Activated CD4-positive, alpha-beta T cell treated with anti-CD3 and anti-CD28 coated beads, Interleukin-2, amount 50 U/mL, for 1 hour (primary cell): ENCODE measurements at regions not wholly inside any gene's neighbourhood (a gene's known extent, or its start where the extent isn't known, plus 50 kb on each side); places are given as distances from the start of the nearest gene placed in this dataset.
"Not testable (repeated sequence)": the region's sequence is repeated elsewhere in the genome, so short reads cannot be mapped to it uniquely, and the experiment has no call there.

Experiments used
- DNase-seq: peaks from one replicate; pipeline ENCODE4 v3.0.0-alpha.2; 2020

DNA sequence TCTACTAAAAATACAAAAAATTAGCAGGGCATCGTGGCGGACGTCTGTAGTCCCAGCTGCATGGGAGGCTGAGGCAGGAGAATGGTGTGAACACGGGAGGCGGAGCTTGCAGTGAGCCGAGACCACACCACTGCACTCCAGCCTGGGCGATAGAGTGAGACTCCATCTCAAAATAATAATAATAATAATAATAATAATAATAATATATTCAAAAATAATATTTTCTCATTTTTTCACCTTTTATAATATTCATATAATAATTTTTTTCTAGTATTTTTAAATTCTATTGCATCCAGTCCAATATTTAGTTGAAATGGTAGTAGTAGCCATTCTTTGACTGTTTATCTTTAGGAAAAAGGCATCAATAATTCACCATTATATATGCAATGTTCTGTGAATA is 1767.7 kb upstream of the ACO1 start:
- DNase-seq, result not testable (repeated sequence)

DNA sequence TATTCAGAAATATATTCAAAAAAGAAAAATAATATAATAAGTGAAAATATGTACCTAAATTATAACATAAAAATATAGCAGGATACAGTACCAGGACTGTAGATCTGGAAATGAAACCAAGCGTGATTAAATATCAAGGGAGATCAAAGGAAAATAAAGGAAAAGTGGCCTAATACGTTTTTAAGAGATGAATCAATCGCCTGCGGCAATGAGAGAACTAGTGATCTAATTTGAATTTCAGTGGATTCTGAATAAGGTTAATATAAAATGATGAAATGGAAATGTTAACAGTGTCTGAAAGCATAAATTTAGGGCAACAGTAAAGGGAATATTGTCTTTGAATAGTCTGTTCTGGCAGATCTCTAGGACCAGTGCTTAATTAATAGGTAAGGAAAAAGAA is 1761.9 kb upstream of the ACO1 start:
- no peak for DNase-seq

DNA sequence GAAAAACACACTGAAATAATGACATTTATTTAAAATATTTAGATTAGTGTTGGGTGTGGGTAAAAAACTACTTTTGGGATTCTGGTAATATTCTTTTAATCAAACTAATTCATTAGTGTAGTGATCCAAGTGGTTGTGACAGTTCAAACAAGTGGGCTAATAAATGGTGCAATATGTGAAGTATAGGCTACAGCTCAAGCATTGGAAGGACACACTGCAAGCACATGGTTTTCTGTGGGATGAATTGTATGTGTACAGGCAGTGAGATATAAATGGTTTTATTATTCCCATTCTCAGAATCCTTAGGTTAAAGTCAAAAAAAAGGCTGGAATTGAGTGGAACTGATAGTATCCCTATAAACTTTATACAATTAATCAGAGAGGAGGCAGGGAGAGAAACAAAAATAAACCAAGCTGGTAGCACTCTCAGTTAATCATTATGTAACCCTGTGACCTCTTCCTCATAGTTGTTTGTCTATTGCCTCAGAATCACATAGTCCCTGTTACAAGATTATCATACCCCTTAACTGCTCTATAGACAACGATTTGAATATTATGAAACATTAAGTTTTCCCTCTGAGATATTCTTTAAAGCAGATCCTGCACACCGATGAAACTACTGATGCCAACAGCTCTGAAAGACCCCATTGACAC is 1755.4 kb upstream of the ACO1 start:
- DNase-seq, result no peak

DNA sequence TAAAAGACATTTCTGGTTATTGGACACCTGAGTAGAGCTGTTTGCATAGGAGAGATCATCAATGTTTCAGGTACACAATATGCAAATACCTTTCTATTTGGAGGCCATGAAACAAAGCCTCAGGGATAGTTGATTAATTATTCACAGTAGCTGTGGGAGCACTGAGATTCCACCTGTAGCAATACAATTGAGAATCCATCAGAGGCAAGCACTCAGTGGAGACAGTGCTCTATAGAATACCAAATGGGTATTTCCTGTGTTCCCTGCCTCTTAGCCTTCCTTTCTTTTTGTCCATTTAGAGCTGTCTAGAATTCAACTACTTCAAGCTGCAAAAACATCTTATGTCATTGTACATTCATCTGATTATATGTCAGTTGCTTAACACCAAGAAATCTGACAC is 1754.0 kb upstream of the ACO1 start:
- no peak for DNase-seq

DNA sequence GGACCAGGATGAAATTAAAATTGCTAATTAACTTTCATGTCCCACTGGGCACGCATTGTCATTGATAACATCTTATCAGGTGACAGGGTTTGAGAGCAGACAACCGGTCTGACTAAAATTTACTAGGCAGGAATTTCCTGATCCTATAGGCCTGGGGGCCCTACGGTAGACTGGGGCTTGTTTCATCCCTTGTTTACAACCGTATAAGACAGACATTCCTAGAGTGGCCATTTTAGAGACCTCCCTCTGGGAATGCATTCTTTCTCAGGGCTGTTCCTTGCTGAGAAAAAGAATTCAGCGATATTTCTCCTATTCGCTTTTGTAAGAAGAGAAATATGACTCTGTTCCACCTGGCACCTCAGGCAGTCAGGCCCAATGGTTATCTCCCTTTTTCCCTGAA is 1737.8 kb upstream of the ACO1 start:
- DNase-seq, result not testable (repeated sequence)

DNA sequence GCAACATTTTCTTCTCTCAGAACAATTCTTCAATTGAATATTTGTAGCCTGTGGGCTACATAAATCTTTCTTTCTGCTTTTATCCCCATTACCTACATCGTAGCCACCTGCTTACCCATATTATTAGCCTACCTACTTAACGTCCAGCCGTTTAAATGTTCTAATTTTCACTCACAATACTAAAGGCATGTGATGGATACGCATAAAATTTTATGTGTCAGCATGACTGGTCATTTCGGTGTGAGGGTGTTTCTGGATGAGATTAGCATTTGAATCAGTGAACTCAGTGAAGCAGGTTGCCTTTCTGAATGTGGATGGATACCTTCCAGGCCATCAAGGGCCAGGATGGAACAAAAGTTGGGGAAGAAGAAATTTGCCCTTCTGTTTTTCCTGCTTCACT is 1722.5 kb upstream of the ACO1 start:
- no peak for DNase-seq

DNA sequence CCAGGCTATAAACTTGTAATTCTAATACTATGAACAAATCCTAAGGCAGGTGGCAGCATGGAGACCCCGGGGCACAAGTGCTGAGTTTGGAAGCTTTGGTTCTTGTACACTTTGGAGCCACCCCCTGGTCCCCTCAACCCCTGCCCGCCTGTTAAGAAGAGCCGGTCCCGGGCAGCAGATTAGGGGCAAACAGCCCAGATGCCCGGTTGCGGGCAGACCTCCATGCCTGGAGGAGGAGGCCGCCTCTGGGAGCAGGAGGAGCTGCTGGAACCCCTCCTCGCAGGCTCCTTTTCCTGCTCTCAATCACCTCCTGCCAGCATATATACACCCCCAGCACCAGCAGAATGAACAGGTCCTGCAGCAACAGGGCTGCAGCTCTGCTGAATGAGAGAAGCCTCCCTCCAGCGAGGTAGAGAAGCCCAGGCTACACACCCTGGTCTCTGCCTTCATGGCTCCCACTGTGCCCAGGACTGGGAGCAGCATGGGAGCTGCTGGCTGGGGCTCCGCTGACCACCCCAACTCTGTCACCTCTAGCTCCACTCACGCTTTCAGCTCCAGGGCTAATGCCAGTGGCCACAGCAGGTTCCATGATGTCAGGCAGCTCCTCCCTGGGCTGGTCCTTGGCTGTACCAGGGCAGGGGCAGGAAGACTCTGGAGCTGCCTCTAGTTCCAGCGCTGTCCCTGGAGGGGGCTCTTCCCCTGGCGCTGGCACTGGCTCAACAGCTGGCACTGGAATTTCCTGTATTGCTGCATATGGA is 1713.5 kb upstream of the ACO1 start:
- no peak for DNase-seq

DNA sequence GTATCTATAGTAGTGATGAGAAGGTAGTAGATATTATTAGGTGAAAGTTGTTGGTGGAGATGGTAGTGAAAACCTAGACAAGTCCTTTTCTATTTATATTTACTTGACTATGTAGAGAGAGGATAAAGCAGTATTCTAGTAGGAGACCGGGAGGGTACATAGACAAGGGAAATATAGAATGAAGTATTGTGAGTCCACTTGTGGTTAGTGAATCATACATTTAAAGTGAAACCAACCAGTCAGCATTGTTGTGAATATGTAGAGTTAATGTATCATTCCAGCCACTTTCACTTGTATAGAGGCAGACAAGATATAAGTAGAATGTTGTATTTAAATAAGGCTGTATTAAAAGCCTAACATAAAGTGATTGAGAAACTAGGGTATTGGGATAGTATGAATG is 1711.3 kb upstream of the ACO1 start:
- DNase-seq, result no peak

DNA sequence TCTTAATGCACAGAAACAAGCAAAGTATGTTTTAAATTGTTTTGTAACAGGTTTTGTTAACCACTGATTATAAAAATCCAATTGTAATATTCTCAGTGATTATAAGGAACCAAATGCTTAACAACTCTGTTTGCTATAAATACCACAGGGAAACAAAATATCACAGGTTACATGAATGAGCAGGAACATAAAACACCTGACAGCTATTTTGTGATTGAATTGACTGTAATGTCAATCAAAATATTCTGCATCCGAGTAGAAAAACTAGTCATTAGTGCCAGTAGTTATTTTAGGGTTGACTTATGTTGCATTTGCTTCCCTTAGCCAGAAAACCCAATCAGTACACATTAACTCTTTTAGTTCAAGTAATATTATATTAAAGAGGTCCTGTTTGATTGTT is 1707.8 kb upstream of the ACO1 start:
- no peak for DNase-seq

DNA sequence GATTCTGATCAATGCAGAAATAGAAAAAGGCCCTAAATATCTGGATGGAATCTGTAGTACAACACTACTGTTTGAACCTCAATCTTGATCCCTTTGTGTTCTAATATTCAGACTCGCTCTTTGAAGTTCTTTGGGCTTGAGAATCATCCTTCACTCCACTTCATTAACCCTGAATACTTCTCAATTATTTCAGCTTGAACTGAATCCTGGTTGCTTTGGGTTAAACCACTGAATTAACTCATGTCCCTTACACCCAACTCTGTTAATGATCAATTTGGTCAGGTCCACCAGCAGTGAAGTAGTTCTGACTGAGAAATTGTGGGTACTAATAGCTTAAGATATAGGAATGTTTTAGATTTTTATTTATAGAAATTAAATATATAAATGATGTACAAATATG is 1707.2 kb upstream of the ACO1 start:
- no peak for DNase-seq

DNA sequence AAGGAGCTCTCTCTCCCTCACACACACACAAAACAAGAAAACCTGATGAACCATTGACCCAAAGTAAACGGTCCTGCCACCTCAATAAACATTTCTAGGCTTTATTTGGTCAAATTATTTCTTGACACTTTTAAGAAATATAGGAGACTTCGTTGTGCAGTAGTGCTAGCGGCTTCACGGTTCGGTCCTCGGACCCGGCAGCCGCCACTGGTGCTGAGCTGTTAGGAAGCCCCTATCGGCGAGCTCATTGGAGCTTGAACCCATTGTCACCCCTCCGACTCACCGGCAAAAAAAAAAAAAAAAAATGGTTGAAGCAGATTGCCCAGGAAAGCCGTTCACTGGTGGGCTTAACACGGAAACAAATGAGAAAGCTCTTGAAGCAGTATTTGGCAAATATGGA is 1695.6 kb upstream of the ACO1 start:
- no peak for DNase-seq

DNA sequence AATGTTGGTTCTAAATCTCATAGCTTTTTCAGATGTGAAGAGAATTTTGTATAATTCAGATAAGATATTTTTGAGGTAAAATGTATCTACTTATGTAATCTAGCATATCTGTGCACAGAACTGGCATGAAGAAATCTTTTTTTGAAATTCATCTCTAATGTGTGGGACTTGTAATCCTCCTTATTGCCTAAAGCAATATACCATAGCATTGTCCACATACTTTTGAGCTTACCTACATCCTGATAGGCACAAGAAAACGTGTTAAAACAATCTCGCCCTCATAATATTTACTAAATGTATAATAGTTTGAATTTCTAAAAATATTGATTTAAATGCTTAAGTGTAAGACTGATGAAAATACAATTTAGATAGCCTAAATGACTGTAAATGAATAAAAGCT is 1686.5 kb upstream of the ACO1 start:
- no peak for DNase-seq

DNA sequence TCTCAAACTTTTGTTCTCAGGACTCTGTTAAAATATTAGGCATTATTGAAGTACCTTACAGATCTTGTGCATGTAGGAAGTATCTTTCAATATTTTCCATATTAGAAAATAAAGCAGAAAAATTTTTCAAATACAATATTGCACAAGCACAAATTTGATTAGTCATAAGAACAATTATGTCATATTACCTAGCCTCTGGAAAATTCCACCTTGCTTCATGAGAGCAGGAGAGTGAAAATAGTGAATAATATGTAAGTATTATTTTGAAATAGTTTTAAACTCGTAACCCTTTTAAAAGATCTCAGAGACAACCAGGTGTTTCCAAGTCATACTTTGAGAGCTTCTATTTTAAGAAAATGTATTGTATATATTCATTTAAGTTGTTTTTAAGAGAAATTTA is 1672.9 kb upstream of the ACO1 start:
- no peak for DNase-seq

DNA sequence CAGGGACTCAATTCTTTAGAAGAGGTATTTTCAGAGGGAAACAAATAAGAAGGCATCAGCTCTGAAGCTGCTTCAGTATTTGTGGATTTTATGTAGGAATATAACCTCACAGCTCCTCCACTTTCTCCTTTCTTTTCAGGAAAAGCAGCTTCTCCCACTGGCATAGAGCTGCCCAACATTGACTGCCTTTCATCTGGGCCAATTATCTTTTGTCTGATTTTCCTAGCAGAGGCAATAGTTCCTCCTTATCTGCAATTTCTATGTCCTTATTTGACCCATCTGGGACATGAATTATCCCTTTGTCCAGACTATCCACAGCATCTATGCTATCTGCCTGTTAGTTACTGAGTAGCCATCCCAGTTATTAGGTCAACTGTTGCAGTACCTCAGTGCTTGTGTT is 1671.2 kb upstream of the ACO1 start:
- DNase-seq, result no peak

DNA sequence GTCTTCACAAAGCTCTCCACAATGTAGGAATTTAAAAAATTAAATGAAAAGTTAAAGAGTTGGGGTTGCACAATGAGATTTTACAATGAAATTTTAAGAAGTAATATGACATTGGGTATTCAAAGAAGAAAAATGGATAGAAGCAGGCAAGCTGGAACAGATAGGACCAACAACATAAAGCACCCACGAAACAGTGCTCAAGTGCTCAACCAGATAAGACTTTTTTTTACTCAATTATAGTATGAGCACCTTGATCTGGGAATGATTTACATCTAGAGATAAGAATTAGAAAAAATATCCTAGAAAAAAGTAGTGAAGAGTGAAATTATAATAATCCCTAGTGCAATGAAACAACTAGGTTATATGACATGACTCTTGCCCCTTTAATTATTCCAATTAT is 1670.1 kb upstream of the ACO1 start:
- no peak for DNase-seq

DNA sequence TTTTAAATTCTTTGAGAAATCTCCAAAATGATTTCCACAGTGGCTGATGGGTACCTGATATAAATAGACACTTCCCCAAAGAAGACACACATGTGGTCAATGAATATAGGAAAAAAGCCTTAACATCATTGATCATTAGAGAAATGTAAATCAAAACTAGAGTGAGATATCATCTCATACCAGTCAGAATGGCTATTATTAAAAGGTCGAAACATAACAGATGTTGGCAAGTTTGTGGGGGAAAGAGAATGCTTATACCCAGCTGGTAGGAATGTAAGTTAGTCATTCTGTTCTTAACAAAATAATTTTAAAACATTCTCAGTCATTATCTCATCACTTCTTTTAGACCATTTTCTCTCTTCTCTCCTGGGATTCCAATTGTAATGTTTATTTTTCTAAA is 1666.0 kb upstream of the ACO1 start:
- no peak for DNase-seq

DNA sequence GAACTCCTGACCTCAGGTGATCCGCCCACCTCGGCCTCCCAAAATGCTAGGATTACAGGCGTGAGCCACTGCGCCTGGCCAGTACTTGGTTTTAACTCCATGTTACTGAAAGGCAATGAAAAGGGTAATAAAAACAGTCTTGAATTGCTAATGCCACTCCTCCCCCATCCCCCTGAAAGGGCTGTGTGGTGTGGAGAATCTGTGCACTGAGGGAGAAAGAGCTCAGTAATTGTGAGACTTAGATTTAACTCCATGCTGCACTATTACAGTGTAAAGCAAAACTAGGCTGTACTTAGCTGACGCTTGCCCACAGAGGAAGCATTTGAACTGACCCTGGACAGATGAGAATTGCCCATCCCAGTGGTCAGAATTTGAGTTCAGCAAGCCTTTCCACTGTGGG is 1662.4 kb upstream of the ACO1 start:
- no peak for DNase-seq

DNA sequence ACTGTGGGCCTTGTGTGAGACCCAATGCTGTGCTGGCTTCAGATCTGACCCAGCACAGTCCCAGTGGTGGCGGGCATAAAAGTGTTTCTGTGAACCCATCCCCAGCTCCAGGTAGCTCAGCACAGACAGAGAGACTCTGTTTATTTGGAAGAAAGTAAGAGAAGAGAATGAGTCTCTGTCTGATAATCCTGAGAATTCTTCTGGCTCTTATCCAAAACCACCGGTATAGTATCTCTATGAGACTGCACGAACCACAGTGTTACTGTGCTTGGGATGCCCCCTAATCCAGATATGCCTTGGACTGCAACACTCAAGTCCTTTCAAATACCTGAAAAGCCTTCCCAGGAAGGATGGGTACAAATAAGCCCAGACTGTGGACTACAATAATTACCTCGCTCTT is 1660.8 kb upstream of the ACO1 start:
- DNase-seq, result no peak

DNA sequence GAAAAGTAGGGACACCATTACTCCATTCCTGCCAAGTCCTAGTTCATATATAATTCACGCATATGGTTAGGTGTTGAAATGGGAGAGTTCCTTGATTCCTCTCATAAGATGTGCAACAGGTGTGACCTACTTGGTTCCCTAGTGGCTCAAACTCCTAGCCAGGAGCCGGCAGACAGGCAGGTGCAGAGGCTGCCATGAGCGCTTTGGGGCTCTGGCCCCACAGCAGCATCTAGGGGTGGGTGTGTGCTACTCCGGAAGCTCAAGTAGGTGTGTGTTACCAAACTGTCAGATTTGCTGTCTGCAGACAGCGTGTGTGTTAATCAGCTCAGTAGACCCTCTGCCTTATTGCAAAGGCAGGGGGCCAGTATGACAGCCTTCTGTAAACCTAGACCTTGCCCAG is 1652.4 kb upstream of the ACO1 start:
- DNase-seq, result no peak

DNA sequence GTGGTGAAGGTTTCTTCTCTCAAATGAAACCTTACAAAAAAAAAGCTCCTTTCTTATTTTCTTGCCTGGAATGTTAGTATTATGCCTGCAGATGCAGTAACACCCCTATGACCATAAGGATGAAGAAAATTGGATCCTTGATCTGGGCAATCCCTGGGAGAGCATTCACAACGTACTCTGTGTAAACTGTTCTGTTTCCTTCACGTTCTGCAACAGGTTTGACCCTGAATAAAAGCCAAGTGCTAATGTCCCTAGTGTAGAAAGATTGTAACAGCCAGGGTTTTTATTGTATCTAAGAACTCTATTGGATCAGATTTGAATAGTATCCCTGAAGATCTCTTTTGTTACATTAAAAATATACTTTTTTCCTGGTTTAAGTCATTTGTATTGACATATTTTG is 1639.6 kb upstream of the ACO1 start:
- DNase-seq, result no peak

DNA sequence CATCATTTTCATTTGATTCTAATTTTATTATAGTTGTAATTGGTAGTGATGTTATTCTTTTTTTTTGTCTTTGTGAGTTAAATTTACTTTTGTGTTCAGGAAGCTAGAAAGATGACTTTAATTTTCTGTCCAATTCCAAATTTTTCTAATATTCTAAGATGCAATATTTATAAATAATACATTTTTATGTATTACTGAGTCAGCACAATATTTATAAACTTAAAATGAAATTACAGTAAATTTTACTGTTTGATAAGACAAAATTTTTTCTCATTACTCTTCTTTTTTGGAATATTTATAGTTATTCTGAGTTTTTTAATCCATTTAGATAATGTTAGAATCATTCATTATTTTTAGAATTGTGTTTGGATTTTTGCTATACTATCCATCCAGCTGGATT is 1637.9 kb upstream of the ACO1 start:
- no peak for DNase-seq

DNA sequence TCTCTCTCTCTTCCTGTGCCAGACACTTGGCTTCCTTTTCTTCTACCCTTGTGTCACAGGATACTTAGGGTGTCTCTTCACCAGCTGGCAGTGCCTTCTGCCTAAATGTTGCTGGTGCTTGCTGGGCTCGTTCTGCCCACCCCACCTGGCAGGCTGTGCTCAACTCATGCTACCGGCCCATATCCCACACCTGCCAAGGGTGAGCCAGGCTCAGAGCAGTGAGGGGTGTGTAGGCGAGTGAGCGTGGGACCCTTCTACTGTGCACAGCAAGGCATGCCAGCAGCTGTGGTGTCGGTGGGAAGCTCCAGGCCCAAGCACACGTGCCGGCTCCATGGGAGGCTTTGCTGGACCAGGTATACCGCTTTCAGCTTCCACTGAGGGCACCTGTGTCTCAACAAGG is 1626.7 kb upstream of the ACO1 start:
- DNase-seq, result no peak

DNA sequence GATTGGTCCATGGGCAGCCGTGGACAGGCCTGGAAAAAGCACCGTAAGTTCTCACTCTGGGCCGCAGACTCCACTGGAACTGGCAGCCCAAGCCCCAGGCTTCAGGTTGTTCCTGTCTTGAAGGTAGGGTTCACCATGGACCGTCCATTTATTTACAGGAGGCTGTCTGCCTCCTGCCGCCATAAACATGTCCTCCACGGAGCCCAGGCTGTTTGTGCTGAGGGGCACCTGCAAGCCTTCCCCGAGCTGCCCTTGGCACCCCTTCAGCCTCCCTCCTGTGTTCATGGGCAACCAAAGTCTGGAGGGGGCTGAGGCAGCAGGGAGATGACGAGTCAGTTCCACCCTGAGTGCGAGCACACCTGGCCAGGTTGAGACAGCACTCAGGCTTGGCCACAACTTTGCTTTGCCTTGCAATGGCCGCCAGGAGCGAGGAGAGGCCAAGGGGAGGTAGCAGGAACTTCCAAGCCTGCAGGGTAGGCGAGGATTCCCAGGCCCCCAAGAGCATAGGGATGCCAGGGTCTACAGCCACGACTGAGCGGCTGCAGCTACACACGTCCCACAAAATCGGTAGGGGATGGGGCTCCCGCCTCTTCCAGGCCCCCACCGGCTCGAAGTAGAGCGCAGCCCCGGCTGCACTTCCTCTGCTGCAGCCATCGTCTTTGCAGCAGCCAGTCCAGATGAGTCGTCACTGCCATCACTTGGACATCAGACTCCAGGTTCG is 1625.6 kb upstream of the ACO1 start:
- DNase-seq, result no peak

DNA sequence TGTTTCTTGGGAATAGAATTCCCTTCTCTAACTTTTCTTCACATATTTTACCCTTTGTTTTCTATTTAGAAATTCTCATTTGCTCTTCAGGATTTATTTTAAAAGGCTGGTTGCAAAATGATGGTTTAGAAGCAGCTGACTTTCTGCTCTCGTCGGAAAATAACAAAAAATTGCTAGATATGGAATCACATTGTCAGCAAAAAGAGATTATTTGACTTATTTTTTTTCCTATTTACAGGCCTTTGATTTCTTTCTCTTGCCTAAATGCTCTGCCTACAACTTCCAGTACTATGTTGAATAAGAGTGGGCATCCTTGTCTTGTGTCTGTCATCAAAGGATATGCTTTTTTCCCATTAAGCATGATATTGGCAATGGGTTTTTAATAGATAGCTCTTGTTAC is 1619.1 kb upstream of the ACO1 start:
- DNase-seq, result no peak
